Omental fat pad (tissue), 3 donors: ENCODE measurements at regions not wholly inside any gene's neighbourhood (a gene's known extent, or its start where the extent isn't known, plus 50 kb on each side); places are given as distances from the start of the nearest gene placed in this dataset.

Experiments used
- ATAC-seq: fragments of 150-250 bp; one replicate; pipeline ENCODE4 v1.9.1; 2016; ENCODE audit warnings: mild to moderate bottlenecking, moderate library complexity; ENCODE audit not compliant: low FRiP score
- DNase-seq: peaks from one replicate; pipeline ENCODE4 v3.0.0-alpha.2; 2019; ENCODE audit warnings: low spot score
- TF ChIP-seq, protein P1 (sequence below), 3 donors: fragments of 450-650 bp; IDR thresholded peaks; one replicate each; pipeline ENCODE4 v1.5.1; 2016 to 2017; ENCODE audit warnings: antibody characterized with exemption in 3 of 3, mild to moderate bottlenecking in 3 of 3, moderate library complexity in 2 of 3

DNA sequence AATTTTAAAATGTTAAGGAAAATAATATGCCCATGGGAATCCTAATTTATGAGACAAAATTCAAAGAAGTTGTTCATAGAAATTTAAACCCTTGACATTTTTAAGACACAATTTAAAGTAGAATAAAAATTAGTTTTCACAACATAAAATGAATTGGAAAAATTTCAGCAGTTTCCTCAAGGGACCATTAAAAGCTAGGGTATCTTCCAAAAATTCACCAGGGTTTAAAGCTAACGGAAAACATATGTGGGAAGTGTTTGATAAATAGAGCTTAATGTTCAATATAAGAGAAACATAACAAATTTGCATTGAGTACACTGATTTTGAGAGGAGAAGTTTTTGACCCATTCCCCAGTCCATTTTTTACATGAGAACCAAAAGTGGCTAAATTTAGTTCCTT lies 228.9 kb upstream of the TTC29 start:
- no peak for ATAC-seq
- TF ChIP-seq, protein P1, sequence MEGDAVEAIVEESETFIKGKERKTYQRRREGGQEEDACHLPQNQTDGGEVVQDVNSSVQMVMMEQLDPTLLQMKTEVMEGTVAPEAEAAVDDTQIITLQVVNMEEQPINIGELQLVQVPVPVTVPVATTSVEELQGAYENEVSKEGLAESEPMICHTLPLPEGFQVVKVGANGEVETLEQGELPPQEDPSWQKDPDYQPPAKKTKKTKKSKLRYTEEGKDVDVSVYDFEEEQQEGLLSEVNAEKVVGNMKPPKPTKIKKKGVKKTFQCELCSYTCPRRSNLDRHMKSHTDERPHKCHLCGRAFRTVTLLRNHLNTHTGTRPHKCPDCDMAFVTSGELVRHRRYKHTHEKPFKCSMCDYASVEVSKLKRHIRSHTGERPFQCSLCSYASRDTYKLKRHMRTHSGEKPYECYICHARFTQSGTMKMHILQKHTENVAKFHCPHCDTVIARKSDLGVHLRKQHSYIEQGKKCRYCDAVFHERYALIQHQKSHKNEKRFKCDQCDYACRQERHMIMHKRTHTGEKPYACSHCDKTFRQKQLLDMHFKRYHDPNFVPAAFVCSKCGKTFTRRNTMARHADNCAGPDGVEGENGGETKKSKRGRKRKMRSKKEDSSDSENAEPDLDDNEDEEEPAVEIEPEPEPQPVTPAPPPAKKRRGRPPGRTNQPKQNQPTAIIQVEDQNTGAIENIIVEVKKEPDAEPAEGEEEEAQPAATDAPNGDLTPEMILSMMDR (IDR thresholded peaks at IDR 0.05) = no peak
- DNase-seq = no peak

GRCh38 chr4:147175460-147176025 lies 229.9 kb upstream of the TTC29 start:
- DNase-seq (no peak), ATAC-seq (no peak)
- TF ChIP-seq, protein P1 (IDR thresholded peaks at IDR 0.05) = no peak

- DNase-seq (no peak), ATAC-seq (no peak)
These were observed 236.4 kb upstream of the TTC29 start for GRCh38 chr4:147182041-147182440.

DNA sequence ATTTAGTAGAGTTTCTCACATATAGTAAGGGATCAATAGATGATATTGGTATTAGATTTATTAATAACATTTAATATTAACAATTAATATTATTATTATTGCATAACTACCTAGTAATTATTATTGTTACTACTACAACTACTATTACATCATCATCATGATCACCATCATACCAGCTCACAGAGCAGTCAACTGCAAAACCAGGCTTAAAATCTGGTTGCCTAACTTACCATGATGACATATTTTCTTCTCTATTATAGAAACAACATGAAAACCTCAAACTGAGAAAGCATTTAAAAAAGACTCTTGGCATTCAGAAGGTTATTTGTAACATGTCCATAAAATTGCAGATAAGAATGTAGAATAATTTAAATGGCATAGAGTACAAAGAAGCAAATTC lies 247.0 kb upstream of the TTC29 start:
- DNase-seq (no peak), ATAC-seq (no peak)
- TF ChIP-seq, protein P1 (IDR thresholded peaks at IDR 0.05) = no peak

More at GRCh38 chr4:147182041-147182440, 236.4 kb upstream of the TTC29 start:
- TF ChIP-seq, protein P1 (IDR thresholded peaks at IDR 0.05) = no peak

GRCh38 chr4:147194114-147194513 lies 248.4 kb upstream of the TTC29 start:
- DNase-seq (no peak), ATAC-seq (no peak)
- TF ChIP-seq, protein P1 (IDR thresholded peaks at IDR 0.05) = no peak

GRCh38 chr4:147194604-147195003 lies 248.9 kb upstream of the TTC29 start:
- ATAC-seq = no peak
- TF ChIP-seq, protein P1 (IDR thresholded peaks at IDR 0.05) = no peak

DNA sequence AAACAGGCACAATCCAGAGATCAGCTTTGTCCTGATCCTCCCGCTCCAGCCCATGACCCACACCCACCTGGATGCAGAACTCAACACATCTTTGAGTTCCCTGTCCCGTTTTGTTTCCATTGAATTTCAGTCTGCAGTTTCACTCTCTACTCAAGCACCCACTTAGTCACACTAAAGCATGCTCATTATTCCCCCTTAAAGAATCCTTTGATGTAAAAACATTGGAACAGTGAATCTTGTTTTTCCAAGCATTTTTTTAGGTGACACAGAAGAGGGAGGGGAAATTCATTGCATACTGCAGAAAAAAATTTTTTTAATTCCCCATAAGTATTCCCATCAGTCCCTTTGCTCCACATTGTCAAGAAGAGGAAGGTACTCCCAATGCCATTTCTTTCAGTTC lies 249.7 kb upstream of the TTC29 start:
- DNase-seq (no peak), ATAC-seq (no peak)

More at GRCh38 chr4:147194604-147195003, 248.9 kb upstream of the TTC29 start:
- no peak for DNase-seq

More for the DNA sequence above, 249.7 kb upstream of the TTC29 start:
- TF ChIP-seq, protein P1 (IDR thresholded peaks at IDR 0.05) = no peak
